ENCODE measurements at regions not wholly inside any gene's neighbourhood (a gene's known extent, or its start where the extent isn't known, plus 50 kb on each side); places are given as distances from the start of the nearest gene placed in this dataset.

- TF ChIP-seq CTCF (IDR thresholded peaks at IDR 0.05) (no peak), POLR2A (IDR thresholded peaks at IDR 0.05) (no peak)
Observed at GRCh38 chr18:11467611-11468010, 141.8 kb upstream of the SLC35G4 start.
